HG03196 (cell line): ENCODE measurements at regions not wholly inside any gene's neighbourhood (a gene's known extent, or its start where the extent isn't known, plus 50 kb on each side); places are given as distances from the start of the nearest gene placed in this dataset.

ENCODE experiments used
- ATAC-seq: cut with Tn5 transposase; IDR thresholded peaks from one replicate; pipeline ENCODE4 v1.9.1; 2021; ENCODE audit not compliant: unreplicated experiment

DNA sequence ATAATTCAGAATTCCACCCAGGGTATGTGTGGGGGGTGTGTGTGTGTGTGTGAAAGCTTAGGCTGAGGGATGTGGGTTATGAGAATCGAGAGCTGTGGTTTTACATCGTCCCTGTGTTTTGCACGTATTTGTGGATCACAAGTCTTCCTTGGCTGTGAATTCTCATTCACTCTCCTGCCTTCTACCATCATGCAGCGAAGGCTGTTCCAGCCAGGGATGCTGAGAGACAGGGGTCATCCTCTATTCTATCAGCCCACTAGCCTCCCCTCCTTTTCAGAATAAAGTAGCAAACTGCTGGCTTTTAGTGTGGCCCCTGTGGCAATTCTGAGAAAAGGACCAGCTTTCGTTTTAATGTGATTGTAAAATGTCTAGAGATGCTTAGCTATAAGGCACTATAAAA, 460.6 kb upstream of the NR2F2 start:
- ATAC-seq: no peak

DNA sequence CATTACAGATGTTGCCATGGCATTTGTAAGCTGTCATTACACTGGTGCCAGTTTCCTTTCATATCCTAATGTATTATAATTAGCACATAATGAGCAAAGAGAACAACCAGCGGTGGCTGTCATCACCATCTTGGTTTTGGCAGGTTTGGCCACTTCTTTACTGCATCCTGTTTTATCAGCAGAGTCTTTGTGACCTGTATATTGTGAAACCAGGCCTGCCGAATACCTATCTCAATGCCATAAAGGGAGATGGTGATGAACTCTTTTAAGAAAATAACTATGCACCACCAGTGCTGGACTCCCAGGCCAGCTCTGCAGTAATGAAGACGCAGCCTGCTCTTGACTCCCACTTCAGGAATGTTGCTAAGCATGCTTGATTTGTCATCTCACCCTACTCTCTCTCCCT, 458.1 kb upstream of the NR2F2 start:
- ATAC-seq: no peak

- ATAC-seq: no peak
Observed at GRCh38 chr15:95874637-95875036, 455.9 kb upstream of the NR2F2 start.

GRCh38 chr15:95875121-95875643, 455.3 kb upstream of the NR2F2 start:
- no peak for ATAC-seq

DNA sequence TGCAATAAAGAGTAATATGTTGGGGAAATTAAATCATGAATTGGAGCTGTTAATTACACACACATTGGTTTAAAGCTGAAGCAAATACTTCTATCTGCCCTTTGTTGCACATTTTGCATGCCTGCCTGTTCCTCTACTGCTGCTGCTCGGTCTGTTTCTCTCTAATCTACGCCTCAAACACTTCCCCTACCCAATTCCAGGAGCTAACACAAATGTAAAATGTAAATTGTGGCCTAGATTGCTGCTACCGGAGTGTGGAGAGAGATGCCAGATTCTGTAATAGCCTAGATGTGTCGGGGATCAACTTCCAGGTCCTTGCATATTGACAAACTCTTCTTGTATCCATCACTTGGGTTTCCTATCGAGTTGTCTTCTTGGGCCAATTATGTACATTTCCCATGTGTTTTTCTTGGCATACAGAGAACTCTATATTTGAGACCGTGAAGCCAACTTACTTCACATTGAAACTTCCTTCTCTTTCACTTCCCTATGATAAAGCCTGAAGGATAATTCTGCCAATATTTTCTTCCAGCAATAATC, 450.4 kb upstream of the NR2F2 start:
- no peak for ATAC-seq

DNA sequence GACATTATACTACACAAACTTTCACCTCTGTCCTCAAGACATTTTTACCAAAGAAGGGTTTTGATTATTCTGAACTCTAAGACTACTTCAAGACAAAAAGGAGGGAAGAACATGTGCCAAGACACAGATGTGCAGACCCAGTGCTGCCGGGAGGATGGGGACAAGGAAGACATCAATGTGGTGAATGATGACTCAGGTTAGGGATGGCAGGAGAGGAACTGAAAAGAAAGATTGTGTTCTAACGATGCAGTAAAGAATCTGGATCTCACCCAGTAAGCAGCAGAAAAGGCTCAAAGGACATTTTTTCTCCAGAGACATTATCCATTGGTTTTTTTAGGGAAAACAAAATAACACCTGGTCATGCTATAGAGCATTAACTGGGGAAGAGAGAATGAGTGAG, 449.9 kb upstream of the NR2F2 start:
- ATAC-seq: no peak

DNA sequence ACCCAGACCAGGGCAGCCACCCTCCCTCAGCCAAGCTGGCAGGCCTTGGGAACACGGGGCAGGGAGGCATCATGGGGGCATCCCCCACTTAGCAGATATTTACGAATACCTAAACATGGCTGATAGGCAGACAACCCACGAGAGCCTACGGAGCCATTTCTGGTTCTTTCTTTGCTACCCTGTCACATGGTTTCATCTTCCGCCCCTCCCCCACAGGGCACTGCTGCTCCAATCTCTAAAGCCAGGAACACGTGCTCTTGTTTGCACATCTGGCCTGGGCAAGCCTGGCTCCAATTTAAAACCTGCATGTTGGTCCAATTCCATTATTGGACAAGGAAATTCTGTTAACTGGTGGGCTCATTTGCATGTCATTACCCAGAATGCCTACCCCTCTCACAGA, 447.4 kb upstream of the NR2F2 start:
- no peak for ATAC-seq

GRCh38 chr15:95884276-95884675, 446.2 kb upstream of the NR2F2 start:
- no peak for ATAC-seq

GRCh38 chr15:95887666-95888390, 442.7 kb upstream of the NR2F2 start:
- ATAC-seq: no peak

- no peak for ATAC-seq
Observed at GRCh38 chr15:95888762-95889161, 441.7 kb upstream of the NR2F2 start.

DNA sequence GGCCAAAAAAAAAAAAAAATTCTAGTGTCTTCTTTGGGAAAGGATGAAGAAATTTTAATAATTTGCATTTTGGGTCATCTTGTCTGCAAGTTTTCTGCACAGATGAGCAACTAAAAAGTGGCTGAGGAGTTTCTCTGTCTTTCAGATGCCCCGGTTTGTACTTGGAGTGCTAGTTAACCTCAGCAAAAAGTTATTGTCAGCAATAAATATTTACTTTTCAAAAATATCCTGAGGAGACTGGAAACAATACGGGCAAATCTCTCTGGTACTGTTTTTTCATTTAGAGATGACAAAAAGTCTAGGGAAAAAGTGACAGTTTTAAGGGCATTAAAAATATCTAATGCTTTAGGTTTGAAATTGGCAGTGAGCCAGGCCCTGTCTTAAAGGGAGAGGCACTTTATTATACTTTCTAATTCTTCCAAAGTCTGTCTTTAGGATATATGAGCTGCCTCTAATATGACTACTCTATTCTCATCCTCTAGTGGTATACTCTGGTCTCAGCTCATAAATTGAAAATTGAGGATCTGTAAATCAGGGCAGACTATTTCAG, 436.0 kb upstream of the NR2F2 start:
- no peak for ATAC-seq

- ATAC-seq: no peak
Observed at GRCh38 chr15:95895508-95895907, 435.0 kb upstream of the NR2F2 start.

GRCh38 chr15:95897651-95898050, 432.8 kb upstream of the NR2F2 start:
- ATAC-seq: no peak

- no peak for ATAC-seq
Observed at GRCh38 chr15:95898761-95899160, 431.7 kb upstream of the NR2F2 start.

GRCh38 chr15:95901271-95901670, 429.2 kb upstream of the NR2F2 start:
- no peak for ATAC-seq

GRCh38 chr15:95902606-95903005, 427.9 kb upstream of the NR2F2 start:
- no peak for ATAC-seq

DNA sequence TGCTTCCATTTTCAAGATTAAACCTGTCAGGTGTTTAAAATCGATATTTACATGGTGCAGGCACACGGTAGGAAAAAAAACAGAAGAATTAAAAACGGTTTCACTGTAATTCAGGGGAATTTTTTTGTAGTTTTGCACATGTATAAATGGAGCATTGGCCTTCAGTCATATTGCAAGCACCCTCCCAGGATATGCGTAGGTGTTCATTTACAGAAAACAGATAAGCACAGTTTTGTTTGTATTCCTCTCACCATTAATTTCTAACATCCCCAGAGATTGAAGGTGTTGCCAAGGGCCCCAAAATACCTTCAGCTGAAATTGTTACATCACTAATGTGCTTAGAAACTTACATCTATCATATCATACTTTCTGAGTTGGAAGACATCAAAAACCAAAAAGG, 427.1 kb upstream of the NR2F2 start:
- no peak for ATAC-seq

DNA sequence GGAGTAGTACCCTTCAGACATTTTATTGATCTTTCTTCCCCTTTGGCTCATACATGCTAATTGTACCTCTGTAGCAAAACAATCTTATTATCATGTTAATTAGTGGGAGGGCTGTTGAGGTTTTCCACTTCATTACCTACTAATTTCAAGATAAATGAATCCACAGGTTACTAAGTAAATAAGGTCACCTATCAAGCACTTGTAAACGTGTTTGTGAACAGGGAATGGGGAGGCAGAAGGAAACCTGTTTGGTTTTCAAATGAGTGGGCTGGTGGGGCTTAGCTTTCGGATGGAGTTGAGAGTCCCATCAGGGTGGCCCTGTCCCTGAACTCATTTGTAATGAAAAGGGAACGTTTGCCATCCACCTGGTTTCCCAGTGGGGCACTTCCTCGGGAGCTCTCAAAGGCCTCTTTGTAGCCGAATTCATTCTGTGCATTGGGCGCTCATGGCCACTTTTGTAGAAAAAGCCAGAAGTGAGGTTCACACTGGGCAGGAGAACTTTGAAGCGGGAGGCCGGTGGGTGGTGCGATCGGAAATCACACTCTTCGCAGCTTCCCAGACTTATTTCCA, 419.8 kb upstream of the NR2F2 start:
- no peak for ATAC-seq

GRCh38 chr15:95911570-95912279, 418.8 kb upstream of the NR2F2 start:
- ATAC-seq: no peak

DNA sequence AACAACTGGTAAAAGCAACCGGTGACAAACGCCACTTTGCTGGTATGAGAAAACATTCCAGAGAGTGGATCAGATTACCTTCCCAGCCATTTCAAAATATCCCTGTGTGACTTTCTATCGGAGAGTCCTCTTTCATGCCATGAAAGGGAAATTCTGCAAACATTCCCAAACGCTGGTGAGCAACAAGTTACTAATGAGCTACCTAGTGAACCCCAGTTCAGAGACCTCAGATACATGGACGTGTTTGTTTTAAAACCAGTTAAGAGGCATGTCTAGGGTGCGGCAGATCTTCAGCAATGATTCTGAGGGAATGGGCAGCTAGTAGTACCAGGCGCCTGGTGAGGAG, 418.2 kb upstream of the NR2F2 start:
- no peak for ATAC-seq

DNA sequence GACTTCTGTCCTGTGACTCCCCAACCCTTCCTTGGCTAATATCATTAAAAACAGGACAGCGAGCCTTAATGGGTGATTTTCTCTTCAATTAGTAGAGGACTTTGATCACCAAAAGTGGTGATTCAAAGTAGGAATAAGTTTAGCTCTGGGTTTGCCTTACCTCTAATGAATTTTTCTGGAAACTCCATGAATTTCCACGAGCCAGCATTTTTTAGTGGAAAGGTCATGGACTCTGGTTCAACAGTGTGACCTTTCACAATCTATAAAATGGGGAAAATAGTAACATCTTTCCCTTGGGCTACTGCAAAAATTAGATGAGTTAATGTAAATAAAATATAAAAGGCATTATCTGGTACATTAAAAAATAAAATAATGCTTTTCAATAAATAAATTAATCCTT, 417.8 kb upstream of the NR2F2 start:
- no peak for ATAC-seq

GRCh38 chr15:95916568-95916967, 413.9 kb upstream of the NR2F2 start:
- ATAC-seq: no peak
